CD4-positive, alpha-beta T cell (primary cell): ENCODE measurements at regions not wholly inside any gene's neighbourhood (a gene's known extent, or its start where the extent isn't known, plus 50 kb on each side); places are given as distances from the start of the nearest gene placed in this dataset.

Experiments
- ATAC-seq: fragments of 200-7000 bp; cut with Tn5 transposase; one replicate; pipeline ENCODE4 v1.10.0; 2022; ENCODE audit warnings: mild to moderate bottlenecking; ENCODE audit not compliant: poor library complexity
- CTCF ChIA-PET: fragments of 350-600 bp; sonication (Branson Sonifier 250); formaldehyde crosslinking; loops from one replicate; lab custom pipeline; 2021; ENCODE audit warnings: antibody characterized with exemption, inconsistent platforms; lab: Charles Lee
- POLR2A ChIA-PET: fragments of 350-600 bp; sonication (Branson Sonifier 250); formaldehyde crosslinking; loops from one replicate; lab custom pipeline; 2021; ENCODE audit warnings: antibody characterized with exemption, inconsistent platforms; lab: Charles Lee
- DNase-seq, 14 experiments: peaks; one replicate each; pipeline ENCODE4 v3.0.0-alpha.2; 2013 to 2020; ENCODE audit warnings: mixed read lengths in 2 of 14
- H3K27ac ChIP-seq, 2 donors: one replicate each; pipeline versions ENCODE4 v1.5.1 to v1.7.0; 2013; ENCODE audit warnings: low read length in 2 of 2, low read depth in 1 of 2, mild to moderate bottlenecking in 1 of 2
- H3K27me3 ChIP-seq, 2 experiments: 1 replicate in 1 of 2; 2 replicates in 1 of 2; pipeline versions ENCODE4 v1.6.1 to v1.7.0; 2013; ENCODE audit warnings: low read length in 2 of 2, control low read depth in 1 of 2, mild to moderate bottlenecking in 1 of 2, moderate library complexity in 1 of 2; ENCODE audit not compliant: insufficient read depth in 2 of 2, control insufficient read depth in 1 of 2
- H3K36me3 ChIP-seq: one replicate; pipeline ENCODE4 v1.6.1; 2013; ENCODE audit warnings: low read length, control low read depth; ENCODE audit not compliant: insufficient read depth
- H3K4me1 ChIP-seq: one replicate; pipeline ENCODE4 v1.6.1; 2013; ENCODE audit warnings: low read length, control low read depth; ENCODE audit not compliant: insufficient read depth
- H3K4me3 ChIP-seq: one replicate; pipeline ENCODE4 v1.5.1; 2013; ENCODE audit warnings: mild to moderate bottlenecking, low read length, moderate library complexity
- H3K9me3 ChIP-seq, 2 experiments: 1 replicate in 1 of 2; 2 replicates in 1 of 2; pipeline versions ENCODE4 v1.6.1 to v1.7.0; 2013; ENCODE audit warnings: low read length in 2 of 2, mild to moderate bottlenecking in 2 of 2, control low read depth in 1 of 2, moderate library complexity in 1 of 2; ENCODE audit not compliant: control insufficient read depth in 1 of 2, insufficient read depth in 1 of 2
- H3K27ac Mint-ChIP-seq: one replicate; pipeline ENCODE4 v1.8.0; 2020; ENCODE audit warnings: mixed read lengths
- H3K27me3 Mint-ChIP-seq: one replicate; pipeline ENCODE4 v1.8.0; 2021; ENCODE audit warnings: mixed read lengths
- H3K36me3 Mint-ChIP-seq: one replicate; pipeline ENCODE4 v1.8.0; 2021; ENCODE audit warnings: low read depth, mixed read lengths
- H3K4me1 Mint-ChIP-seq: one replicate; pipeline ENCODE4 v1.8.0; 2021; ENCODE audit warnings: low read depth, mixed read lengths
- H3K4me3 Mint-ChIP-seq: one replicate; pipeline ENCODE4 v1.8.0; 2020; ENCODE audit warnings: mild to moderate bottlenecking, mixed read lengths
- H3K9me3 Mint-ChIP-seq: one replicate; pipeline ENCODE4 v1.8.0; 2020; ENCODE audit warnings: mixed read lengths
- intact Hi-C, 2 experiments: fragments of 100-400 bp; cut with DNase I in 1 of 2; cut with micrococcal nuclease in 1 of 2; formaldehyde crosslinking; loops; one replicate each; pipeline versions ENCODE4 v1.15.1 to v1.9.0; 2023 to 2025; cut with DNase I, micrococcal nuclease
- TF ChIP-seq, protein P1 (sequence below): fragments of 200-600 bp; IDR thresholded peaks from one replicate; pipeline ENCODE4 v1.8.0; 2022; ENCODE audit warnings: antibody characterized with exemption, mild to moderate bottlenecking

DNA sequence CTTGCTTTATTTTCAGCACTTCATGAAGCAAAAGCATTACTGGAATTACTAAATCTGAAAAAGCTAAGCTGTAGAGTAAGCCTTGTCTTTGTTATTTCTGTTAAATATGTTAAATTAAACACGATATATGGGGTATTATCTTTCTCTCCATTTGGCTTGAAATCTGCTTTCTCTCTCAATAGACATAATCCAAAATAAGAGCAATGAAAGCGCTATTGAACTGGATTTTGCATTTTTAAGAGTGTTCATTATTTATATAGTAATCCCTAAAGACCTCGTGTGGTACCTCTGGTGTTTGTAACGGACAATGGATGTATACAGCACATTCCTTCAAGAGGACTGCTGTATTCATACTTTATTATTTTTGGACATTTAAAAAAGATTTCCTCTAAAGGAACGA, 91.5 kb upstream of the KCNE2 start:
- Mint-ChIP-seq H3K27me3 (peaks cover 19% of the 10 kb centered on the region), H3K4me3 (no peak overlapping the region), H3K36me3 (no peaks in the 10 kb centered on the region), H3K27ac (no peak overlapping the region), H3K9me3 (no peaks in the 10 kb centered on the region), H3K4me1 (no peaks in the 10 kb centered on the region)
- no peak for ATAC-seq
- CTCF ChIA-PET, result interaction anchor here (1.7 kb wide), 1 partner anchor 348 kb away, joined by 4 read pairs; no protein-coding TSS in a partner anchor
- DNase-seq, result no peak
- POLR2A ChIA-PET, result no interaction called here
- TF ChIP-seq, protein P1, sequence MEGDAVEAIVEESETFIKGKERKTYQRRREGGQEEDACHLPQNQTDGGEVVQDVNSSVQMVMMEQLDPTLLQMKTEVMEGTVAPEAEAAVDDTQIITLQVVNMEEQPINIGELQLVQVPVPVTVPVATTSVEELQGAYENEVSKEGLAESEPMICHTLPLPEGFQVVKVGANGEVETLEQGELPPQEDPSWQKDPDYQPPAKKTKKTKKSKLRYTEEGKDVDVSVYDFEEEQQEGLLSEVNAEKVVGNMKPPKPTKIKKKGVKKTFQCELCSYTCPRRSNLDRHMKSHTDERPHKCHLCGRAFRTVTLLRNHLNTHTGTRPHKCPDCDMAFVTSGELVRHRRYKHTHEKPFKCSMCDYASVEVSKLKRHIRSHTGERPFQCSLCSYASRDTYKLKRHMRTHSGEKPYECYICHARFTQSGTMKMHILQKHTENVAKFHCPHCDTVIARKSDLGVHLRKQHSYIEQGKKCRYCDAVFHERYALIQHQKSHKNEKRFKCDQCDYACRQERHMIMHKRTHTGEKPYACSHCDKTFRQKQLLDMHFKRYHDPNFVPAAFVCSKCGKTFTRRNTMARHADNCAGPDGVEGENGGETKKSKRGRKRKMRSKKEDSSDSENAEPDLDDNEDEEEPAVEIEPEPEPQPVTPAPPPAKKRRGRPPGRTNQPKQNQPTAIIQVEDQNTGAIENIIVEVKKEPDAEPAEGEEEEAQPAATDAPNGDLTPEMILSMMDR, result no peak
- H3K27me3 ChIP-seq, result no peaks in the 10 kb centered on the region
- no peak overlapping the region for H3K4me3 ChIP-seq
- intact Hi-C loops, result no loop called here
- H3K4me1 ChIP-seq, result no peaks in the 10 kb centered on the region
- no peaks in the 10 kb centered on the region for H3K9me3 ChIP-seq
- H3K27ac ChIP-seq, result no peak overlapping the region
- H3K36me3 ChIP-seq, result no peaks in the 10 kb centered on the region

DNA sequence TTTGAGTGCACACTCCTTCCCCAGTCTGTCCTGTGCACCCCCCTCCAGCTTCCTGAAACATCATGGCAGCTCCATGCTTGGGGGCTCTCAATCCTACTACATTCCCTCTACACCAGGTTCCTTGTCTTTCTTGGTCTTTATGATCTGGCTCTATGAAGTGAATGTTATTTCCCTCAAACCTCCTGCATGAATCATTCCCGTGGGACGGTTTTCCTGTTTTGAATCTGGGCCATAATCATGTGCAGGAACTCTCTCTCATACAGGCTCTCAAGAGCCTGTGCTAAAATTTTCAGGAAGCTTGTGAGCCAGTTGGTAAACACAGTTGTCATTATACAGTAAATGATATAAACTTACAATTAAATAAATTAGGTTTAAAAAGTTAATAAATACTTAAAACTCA, 89.8 kb upstream of the KCNE2 start:
- no peak overlapping the region for H3K27ac ChIP-seq
- no peak overlapping the region for H3K4me3 Mint-ChIP-seq
- no peaks in the 10 kb centered on the region for H3K4me1 ChIP-seq
- ChIA-PET CTCF (interaction anchor here (1.7 kb wide), 1 partner anchor 350 kb away, joined by 4 read pairs; no protein-coding TSS in a partner anchor), POLR2A (no interaction called here)
- H3K27me3 Mint-ChIP-seq, result peaks cover 20% of the 10 kb centered on the region
- TF ChIP-seq, protein P1, result no peak
- no peaks in the 10 kb centered on the region for H3K9me3 Mint-ChIP-seq
- DNase-seq, result no peak
- H3K36me3 ChIP-seq, result no peaks in the 10 kb centered on the region
- no peak overlapping the region for H3K27ac Mint-ChIP-seq
- H3K36me3 Mint-ChIP-seq, result no peaks in the 10 kb centered on the region
- no peak for ATAC-seq
- H3K4me3 ChIP-seq, result no peak overlapping the region
- H3K4me1 Mint-ChIP-seq, result no peaks in the 10 kb centered on the region
- no peaks in the 10 kb centered on the region for H3K27me3 ChIP-seq
- H3K9me3 ChIP-seq, result no peaks in the 10 kb centered on the region
- intact Hi-C loops, result no loop called here

DNA sequence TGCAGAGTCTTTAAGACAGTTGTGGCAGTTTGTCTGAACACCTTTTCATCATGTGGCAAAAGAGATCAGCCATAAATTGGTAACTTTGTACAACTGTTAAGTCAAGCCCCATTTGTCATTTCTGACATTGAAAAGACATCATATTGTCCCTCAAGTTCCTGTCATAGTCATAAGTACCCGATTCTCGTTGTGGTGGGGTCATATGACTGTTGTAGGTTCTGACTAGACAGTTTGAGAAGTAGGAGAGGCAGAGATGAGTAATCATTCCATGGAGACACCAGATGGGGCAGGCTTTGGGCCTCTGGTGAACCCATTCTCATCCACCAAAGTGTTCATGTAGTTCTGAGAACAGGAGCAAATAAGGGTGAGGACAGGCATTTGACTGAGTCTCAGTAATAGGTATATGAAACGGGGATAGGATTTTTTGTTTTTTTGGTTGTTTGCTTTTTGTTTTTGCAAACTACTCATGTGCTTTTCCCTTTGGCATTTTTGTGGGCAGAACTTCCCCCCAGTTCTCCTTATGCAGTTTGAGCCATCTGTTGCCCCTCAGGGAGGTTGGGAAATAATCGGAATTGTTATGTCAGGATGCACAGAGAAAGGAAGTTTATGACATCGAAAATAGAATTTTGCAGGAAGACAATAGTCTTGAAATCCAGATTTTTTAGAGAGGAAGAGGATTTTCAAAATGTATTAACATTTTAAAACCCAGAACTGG, 86.9 kb upstream of the KCNE2 start:
- Histone ChIP-seq H3K27ac (no peak overlapping the region), H3K4me3 (no peak overlapping the region), H3K9me3 (no peaks in the 10 kb centered on the region), H3K36me3 (no peaks in the 10 kb centered on the region), H3K4me1 (no peaks in the 10 kb centered on the region), H3K27me3 (no peaks in the 10 kb centered on the region)
- DNase-seq (no peak), ATAC-seq (no peak)
- intact Hi-C loops, result no loop called here
- H3K9me3 Mint-ChIP-seq, result no peaks in the 10 kb centered on the region
- H3K4me3 Mint-ChIP-seq, result no peak overlapping the region
- CTCF ChIA-PET, result no interaction called here
- H3K27me3 Mint-ChIP-seq, result peaks cover 15% of the 10 kb centered on the region
- TF ChIP-seq, protein P1, result no peak
- POLR2A ChIA-PET, result no interaction called here
- no peak overlapping the region for H3K27ac Mint-ChIP-seq
- H3K36me3 Mint-ChIP-seq, result no peaks in the 10 kb centered on the region
- H3K4me1 Mint-ChIP-seq, result no peaks in the 10 kb centered on the region
